ENCODE measurements at regions not wholly inside any gene's neighbourhood (a gene's known extent, or its start where the extent isn't known, plus 50 kb on each side); places are given as distances from the start of the nearest gene placed in this dataset.

GRCh38 chr5:10875201-10875768 is 114.3 kb upstream of the DAP start:
- DNase-seq = no peak

DNA sequence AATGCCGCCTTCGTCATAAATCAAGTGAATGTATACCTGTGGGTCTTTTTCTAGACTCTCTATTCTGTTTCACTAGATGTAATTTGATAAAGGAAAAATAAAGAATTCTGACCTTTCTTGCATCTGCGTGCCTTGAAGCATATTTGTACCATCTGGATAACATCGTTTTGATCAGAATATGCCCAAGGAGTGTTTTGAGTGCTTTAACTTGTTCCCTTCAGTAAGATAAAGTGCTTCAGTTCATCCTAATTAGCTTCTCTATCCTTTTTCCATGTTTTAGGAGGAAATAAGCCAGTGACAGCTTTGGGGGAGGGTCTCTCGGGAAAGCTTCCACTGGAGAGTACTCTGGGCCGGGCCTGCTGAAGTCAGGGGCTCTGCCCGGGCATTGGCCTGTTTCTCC is 113.5 kb upstream of the DAP start:
- no peak for DNase-seq

DNA sequence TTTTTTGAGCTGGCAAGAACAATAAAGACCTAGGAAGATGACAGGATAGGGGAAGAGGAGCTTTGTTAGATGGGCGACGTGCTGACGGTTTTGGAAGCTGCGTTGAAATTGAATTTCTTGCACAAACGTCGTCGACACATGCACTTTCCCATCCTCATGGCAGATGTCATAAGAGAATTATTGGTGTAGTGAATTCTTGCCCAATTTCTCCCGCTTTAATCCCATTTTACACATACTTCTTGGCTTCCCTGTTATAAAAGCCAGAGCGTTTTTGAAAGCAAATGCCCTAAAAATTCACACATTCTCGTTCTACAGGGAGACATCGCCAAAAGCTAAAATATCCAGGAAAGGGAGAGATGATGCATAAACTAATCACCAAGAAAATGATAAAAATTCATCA is 109.8 kb upstream of the DAP start:
- no peak for DNase-seq

GRCh38 chr5:10868956-10869355 is 107.9 kb upstream of the DAP start:
- no peak for DNase-seq

DNA sequence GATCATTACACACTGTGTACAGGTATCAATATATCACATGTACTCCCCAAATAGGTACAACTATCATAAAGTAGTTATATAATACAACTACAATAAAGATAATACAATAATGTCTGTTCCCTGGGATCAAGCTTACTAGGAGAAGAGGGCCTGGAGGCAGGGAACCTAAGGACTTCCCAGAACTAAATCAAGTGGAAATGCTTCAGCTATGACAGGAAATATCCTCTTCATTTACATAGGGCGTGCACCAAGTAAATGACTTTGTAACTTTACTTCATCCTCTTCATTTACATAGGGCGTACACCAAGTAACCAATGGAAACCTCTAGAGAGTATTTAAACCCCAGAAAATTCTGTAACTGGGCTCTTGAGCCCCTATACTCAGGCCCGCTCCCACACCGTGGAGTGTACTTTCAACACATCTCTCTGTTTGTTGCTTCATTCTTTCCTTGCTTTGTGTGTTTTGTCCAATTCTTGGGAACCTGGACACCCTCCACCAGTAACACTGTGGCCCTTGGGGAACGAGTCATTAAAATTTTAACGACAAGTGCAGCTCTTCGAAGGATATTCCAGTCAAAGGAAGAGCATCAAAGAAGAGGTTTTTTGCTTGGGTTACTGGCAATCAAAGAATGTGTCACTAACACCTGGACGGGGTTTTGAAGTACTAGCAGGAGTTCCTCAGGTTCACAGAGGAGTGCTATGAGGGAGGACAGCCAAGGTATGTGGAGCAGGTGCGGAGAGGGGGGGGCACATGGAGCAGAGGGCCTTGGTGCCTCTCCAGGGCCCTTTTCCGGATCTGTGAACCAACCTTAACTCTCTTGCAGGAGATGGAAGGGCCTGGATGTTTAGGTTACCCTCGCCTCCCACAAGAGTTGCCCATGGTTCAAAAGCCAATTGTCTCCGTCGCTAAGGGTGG is 106.6 kb upstream of the DAP start:
- DNase-seq = no peak

- DNase-seq = no peak
Observed at GRCh38 chr5:10866913-10867312, 105.9 kb upstream of the DAP start.

DNA sequence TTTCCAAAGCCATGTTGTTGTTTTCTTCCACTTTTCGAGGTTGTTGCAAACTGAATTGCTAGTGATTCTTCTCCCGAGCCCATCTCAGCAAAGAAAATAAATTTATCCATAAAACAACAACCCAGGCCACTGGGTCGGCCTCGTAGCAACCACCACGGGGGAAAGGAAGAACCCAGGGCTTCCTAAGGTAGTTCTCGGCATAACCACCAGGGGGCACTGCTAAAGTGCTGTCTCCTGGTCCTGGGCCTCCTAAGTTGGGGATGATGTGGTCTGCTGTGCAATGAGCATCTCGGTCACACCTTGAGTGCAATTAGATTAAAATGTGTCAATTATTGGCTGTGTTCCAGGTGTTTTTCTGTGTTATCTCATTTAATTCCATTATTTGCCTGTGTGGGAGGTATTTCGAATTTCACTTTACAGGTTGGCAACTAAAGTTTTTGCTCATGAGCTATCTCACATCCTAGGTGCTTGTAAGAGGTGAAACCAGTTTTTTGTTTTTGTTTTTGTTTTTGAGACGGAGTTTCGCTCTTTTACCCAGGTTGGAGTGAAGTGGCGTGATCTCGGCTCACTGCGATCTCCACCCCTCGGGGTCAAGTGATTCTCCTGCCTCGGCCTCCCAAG is 102.8 kb upstream of the DAP start:
- peak; percentile 47 for DNase-seq

- DNase-seq = no peak
Observed at GRCh38 chr5:10862085-10862484, 101.1 kb upstream of the DAP start.

GRCh38 chr5:10861423-10861790 is 100.4 kb upstream of the DAP start:
- no peak for DNase-seq

- no peak for DNase-seq
Observed at GRCh38 chr5:10860645-10861422, 99.8 kb upstream of the DAP start.

GRCh38 chr5:10860196-10860543 is 99.1 kb upstream of the DAP start:
- no peak for DNase-seq

- DNase-seq = no peak
Observed at GRCh38 chr5:10859393-10860195, 98.6 kb upstream of the DAP start.

- no peak for DNase-seq
Observed at GRCh38 chr5:10858945-10859344, 97.9 kb upstream of the DAP start.

DNA sequence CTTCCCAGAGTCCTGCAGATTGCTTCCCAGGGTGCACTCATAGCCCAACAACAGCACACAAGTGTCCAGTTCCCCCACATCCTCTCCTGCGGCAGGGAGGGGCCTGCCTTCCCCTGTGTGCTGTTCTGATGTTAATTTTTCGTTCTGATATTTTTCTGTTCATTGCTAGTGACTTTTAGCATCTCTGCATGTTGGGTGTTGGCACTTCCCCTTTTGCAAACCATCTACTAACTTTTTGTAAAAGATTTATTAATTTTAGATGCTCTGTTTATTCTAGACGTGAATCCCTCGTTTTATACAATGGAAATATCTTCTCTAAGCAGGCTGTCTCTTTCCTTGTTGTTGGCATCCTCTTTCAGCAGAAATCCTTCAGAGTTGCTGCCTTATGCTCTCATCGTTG is 97.3 kb upstream of the DAP start:
- no peak for DNase-seq

DNA sequence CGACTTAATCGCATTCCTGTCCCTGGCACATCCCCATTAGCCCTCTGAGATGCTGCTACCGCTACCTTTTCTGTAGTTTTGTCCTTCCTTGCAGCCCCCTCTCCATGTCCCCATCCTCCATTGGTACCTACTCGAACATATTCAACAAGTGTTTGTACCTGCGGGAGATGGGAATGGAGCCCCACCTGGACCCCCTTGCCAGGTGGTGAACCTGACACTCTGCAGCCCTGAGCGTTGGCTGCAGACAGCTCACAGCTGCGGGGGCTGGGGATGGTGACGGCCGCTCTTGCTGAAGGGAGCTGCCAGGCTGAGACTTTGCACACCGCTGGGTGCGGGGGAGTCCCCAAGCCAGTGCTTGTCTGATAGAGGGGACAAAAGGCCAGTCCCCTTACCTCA is 96.3 kb upstream of the DAP start:
- DNase-seq = no peak

DNA sequence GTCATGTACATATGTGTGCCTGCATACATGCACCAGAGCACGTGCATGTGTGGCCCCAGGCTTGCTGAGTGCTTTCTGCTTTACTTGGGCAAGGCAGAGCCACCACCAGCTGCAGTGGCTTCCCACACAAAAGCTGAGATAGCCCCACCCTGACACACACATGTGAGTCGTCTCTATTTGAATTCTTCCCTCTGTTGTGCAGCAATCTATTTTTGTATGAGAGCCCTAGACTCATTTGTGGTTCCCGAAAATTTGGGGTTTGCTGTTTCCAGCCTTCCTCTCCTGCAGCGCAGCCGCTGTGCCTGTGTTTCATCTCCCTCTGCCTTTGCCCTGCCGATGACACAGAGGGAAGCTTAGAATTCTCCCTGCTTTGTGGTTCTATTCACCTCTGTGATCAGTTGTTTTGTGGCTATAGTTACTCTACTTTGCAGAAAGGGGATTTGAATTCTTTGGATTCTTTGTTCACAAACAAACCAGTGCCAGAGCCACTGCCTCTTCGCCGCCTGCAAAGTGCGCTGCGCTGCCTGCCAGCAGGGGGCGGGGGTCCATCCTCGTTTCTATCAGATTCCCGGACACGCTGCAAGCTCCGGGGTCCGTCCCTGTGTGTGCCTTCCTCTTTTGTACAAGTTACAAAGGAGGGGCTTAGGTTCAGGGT is 95.8 kb upstream of the DAP start:
- DNase-seq = no peak

- DNase-seq = no peak
Observed at GRCh38 chr5:10856071-10856470, 95.0 kb upstream of the DAP start.

GRCh38 chr5:10854506-10855277 is 93.7 kb upstream of the DAP start:
- no peak for DNase-seq

DNA sequence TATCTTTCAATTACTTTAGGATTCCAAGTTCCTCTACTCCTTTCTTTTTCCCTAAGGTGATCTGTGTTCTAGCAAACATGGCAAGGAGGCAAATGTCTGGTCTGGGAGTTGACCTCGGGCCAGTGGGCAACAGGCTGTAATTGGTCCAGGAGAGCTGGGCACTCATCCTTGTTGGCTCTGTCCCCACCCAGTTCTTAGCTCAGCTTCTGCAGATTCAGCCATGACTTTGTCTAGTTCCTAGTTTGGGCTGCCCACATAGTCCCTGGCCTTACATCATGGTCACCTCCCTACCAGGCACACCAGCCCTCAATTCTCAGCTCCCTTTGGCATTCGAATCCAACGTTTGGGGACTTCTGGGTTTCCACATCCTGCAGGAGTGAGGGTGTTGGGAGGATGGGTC is 92.1 kb upstream of the DAP start:
- DNase-seq = no peak

DNA sequence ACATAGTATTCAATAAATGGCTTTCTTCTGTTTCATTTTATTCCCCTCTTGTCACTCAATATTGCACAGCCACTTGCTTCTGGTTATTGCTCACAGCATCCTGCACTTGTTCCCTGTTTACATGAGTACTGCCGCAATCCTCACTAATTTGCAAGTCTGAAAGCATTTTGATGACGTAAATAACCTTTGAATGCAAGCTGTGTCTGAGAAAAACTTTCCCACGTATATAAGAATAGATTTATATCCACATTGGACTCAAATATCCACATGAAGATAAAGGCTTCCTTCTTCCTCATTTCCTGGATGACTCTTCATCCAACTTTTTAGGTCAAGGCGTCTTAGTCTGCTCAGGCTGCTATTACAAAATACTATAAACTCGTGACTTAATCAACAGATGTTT is 88.2 kb upstream of the DAP start:
- no peak for DNase-seq

- DNase-seq = no peak
Observed at GRCh38 chr5:10844016-10844415, 83.0 kb upstream of the DAP start.

Measured in CD4-positive, alpha-beta T cell treated with Interleukin-17A for 1 hour (primary cell).